ENCODE measurements at regions not wholly inside any gene's neighbourhood (a gene's known extent, or its start where the extent isn't known, plus 50 kb on each side); places are given as distances from the start of the nearest gene placed in this dataset.

- Histone ChIP-seq H3K36me3 (no peaks in the 10 kb centered on the region), H3K27me3 (no peaks in the 10 kb centered on the region), H3K9me3 (no peaks in the 10 kb centered on the region), H3K27ac (peak overlapping the region; percentile 12 to 31), H3K4me3 (no peak overlapping the region), H3K4me1 (no peaks in the 10 kb centered on the region)
- TF ChIP-seq, protein P1, sequence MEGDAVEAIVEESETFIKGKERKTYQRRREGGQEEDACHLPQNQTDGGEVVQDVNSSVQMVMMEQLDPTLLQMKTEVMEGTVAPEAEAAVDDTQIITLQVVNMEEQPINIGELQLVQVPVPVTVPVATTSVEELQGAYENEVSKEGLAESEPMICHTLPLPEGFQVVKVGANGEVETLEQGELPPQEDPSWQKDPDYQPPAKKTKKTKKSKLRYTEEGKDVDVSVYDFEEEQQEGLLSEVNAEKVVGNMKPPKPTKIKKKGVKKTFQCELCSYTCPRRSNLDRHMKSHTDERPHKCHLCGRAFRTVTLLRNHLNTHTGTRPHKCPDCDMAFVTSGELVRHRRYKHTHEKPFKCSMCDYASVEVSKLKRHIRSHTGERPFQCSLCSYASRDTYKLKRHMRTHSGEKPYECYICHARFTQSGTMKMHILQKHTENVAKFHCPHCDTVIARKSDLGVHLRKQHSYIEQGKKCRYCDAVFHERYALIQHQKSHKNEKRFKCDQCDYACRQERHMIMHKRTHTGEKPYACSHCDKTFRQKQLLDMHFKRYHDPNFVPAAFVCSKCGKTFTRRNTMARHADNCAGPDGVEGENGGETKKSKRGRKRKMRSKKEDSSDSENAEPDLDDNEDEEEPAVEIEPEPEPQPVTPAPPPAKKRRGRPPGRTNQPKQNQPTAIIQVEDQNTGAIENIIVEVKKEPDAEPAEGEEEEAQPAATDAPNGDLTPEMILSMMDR (IDR thresholded peaks at IDR 0.05) = no peak
- intact Hi-C loops (cut with DNase I) = no loop called here
- DNase-seq (ENCODE audit: low spot score in 2 of 2) = no peak
Observed at GRCh38 chr18:22355598-22355997, 62.1 kb downstream of the CTAGE1 start.

GRCh38 chr18:22355069-22355468, 62.6 kb downstream of the CTAGE1 start:
- Histone ChIP-seq H3K4me3 (no peak overlapping the region), H3K36me3 (no peaks in the 10 kb centered on the region), H3K27me3 (no peaks in the 10 kb centered on the region), H3K9me3 (no peaks in the 10 kb centered on the region), H3K4me1 (peaks cover 1 to 4% of the 10 kb centered on the region in 2 donors), H3K27ac (peak overlapping the region in 1 of 2 donors; percentile 12)
- intact Hi-C loops (cut with DNase I) = no loop called here
- TF ChIP-seq, protein P1 (IDR thresholded peaks at IDR 0.05) = no peak
- no peak for DNase-seq (ENCODE audit: low spot score in 2 of 2)

- Histone ChIP-seq H3K27me3 (no peaks in the 10 kb centered on the region), H3K9me3 (no peaks in the 10 kb centered on the region), H3K36me3 (no peaks in the 10 kb centered on the region), H3K27ac (peak overlapping the region; percentile 93 to 97), H3K4me3 (peak overlapping the region in 1 of 2 donors; percentile 66), H3K4me1 (peaks cover 7 to 21% of the 10 kb centered on the region in 2 donors)
- DNase-seq (ENCODE audit: low spot score in 2 of 2) = no peak
- intact Hi-C loops (cut with DNase I) = loop anchor here (1.0 to 5.0 kb wide), 8 partner anchors 63 to 582 kb away; partner anchors contain the start of genes GATA6 and RBBP8
- TF ChIP-seq, protein P1 (IDR thresholded peaks at IDR 0.05) = no peak
Observed at GRCh38 chr18:22349966-22350365, 67.7 kb downstream of the CTAGE1 start.

DNA sequence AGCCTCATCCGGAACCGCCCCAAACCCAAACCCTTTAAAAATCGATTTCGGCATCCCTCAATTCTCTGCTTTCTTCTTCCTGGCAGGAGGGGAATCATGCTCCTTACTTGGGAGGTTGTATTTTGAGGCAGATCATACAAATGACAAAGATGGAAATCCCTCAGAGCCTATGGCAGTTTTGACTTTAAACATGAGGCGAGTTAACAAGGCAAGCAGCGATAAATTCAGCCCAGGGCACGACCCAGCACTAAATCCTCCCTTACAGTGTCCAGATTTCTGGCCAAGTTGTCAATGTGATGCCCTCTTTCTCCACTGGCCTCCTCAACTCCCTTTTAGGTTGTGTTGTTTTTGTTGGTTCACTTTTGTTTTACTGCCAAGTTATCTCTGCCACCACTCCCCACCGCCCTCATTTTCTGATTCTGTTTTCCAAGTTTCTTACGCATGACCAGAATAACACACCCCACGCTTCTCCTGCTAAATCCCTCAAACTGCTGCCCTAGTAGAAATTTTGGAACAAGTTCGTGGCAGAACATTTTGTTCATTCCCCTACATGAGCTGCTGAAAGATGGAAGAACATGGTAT, 68.3 kb downstream of the CTAGE1 start:
- H3K27ac ChIP-seq = peak overlapping the region; percentile 93 to 97
- no peaks in the 10 kb centered on the region for H3K9me3 ChIP-seq
- peaks cover 7 to 21% of the 10 kb centered on the region in 2 donors for H3K4me1 ChIP-seq
- peak overlapping the region; percentile 54 to 66 for H3K4me3 ChIP-seq
- TF ChIP-seq, protein P1 (IDR thresholded peaks at IDR 0.05) = no peak
- H3K36me3 ChIP-seq = no peaks in the 10 kb centered on the region
- no peak for DNase-seq (ENCODE audit: low spot score in 2 of 2)
- intact Hi-C loops (cut with DNase I) = loop anchor here (1.0 to 5.0 kb wide), 7 partner anchors 62 to 583 kb away; partner anchors contain the start of genes GATA6 and RBBP8
- H3K27me3 ChIP-seq = no peaks in the 10 kb centered on the region

GRCh38 chr18:22348521-22349316, 69.0 kb downstream of the CTAGE1 start:
- no peaks in the 10 kb centered on the region for H3K27me3 ChIP-seq
- no peaks in the 10 kb centered on the region for H3K36me3 ChIP-seq
- H3K4me3 ChIP-seq = peak overlapping the region; percentile 54 to 66
- H3K9me3 ChIP-seq = no peaks in the 10 kb centered on the region
- DNase-seq (ENCODE audit: low spot score in 2 of 2) = peak in 1 of 2 donors; percentile 83
- peaks cover 7 to 21% of the 10 kb centered on the region in 2 donors for H3K4me1 ChIP-seq
- H3K27ac ChIP-seq = peak overlapping the region; percentile 93 to 97
- intact Hi-C loops (cut with DNase I) = loop anchor here (1.0 to 5.0 kb wide), 7 partner anchors 61 to 584 kb away; partner anchors contain the start of genes GATA6 and RBBP8
- TF ChIP-seq, protein P1 (IDR thresholded peaks at IDR 0.05) = no peak

Data from ascending aorta (tissue), 2 donors.